ENCODE measurements at regions not wholly inside any gene's neighbourhood (a gene's known extent, or its start where the extent isn't known, plus 50 kb on each side); places are given as distances from the start of the nearest gene placed in this dataset.

DNA sequence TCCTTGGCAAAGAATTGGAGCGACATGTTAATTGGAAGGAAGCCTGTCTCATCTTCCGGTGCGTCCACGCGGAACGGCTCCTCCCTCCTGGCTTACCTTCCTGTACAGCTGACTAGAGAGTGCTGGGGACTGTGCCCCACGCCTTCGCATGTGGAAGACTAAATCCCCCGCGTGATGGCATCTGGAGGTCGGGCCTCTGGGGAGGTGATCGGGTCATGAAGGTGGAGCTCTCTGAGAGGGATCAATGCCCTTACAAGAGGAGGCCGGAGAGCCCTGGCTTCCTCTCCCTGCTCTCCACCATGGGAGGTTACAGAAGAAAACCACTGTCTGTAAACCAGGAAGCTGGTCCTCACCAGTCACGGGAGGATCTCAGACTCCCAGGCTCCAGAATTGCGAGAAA, 104.1 kb upstream of the OTOS start:
- POLR2A ChIA-PET: interaction anchor here (0.6 to 1.2 kb wide), 3 partner anchors 11 to 130 kb away, joined by 3 to 4 read pairs (median 3); no protein-coding TSS in a partner anchor
- H3K9me3 Mint-ChIP-seq (ENCODE audit: unreplicated experiment): peaks cover under 1% of the 10 kb centered on the region
- H3K27me3 Mint-ChIP-seq (ENCODE audit: insufficient read depth, unreplicated experiment): peaks cover 7% of the 10 kb centered on the region
- intact Hi-C loops (cut with micrococcal nuclease): no loop called here
- no peaks in the 10 kb centered on the region for H3K4me1 Mint-ChIP-seq (ENCODE audit: insufficient read depth, unreplicated experiment)
- no peak overlapping the region for H3K27ac Mint-ChIP-seq (ENCODE audit: low read depth, unreplicated experiment)
- CTCF ChIA-PET: interaction anchor here (0.7 kb wide), 1 partner anchor 190 kb away, joined by 4 read pairs; no protein-coding TSS in a partner anchor
- no peaks in the 10 kb centered on the region for H3K36me3 Mint-ChIP-seq (ENCODE audit: insufficient read depth, unreplicated experiment)
- DNase-seq (ENCODE audit: unreplicated experiment): no peak
- BruUV-seq (replicated peaks): no TSS peak
- no peak for TF ChIP-seq CTCF (IDR thresholded peaks at IDR 0.05; ENCODE audit: unreplicated experiment)
- H3K4me3 Mint-ChIP-seq (ENCODE audit: unreplicated experiment): no peak overlapping the region

GRCh38 chr2:240245184-240245583, 104.7 kb upstream of the OTOS start:
- Mint-ChIP-seq H3K4me1 (ENCODE audit: insufficient read depth, unreplicated experiment) (no peaks in the 10 kb centered on the region), H3K4me3 (ENCODE audit: unreplicated experiment) (no peak overlapping the region), H3K9me3 (ENCODE audit: unreplicated experiment) (no peaks in the 10 kb centered on the region), H3K36me3 (ENCODE audit: insufficient read depth, unreplicated experiment) (no peaks in the 10 kb centered on the region), H3K27me3 (ENCODE audit: insufficient read depth, unreplicated experiment) (peaks cover under 1% of the 10 kb centered on the region), H3K27ac (ENCODE audit: low read depth, unreplicated experiment) (no peak overlapping the region)
- TF ChIP-seq CTCF (IDR thresholded peaks at IDR 0.05; ENCODE audit: unreplicated experiment): no peak
- no TSS peak for BruUV-seq (replicated peaks)
- intact Hi-C loops (cut with micrococcal nuclease): no loop called here
- ChIA-PET CTCF (interaction anchor here (0.7 kb wide), 1 partner anchor 189 kb away, joined by 4 read pairs; no protein-coding TSS in a partner anchor), POLR2A (interaction anchor here (0.6 to 1.2 kb wide), 3 partner anchors 11 to 130 kb away, joined by 3 to 4 read pairs (median 3); no protein-coding TSS in a partner anchor)
- no peak for DNase-seq (ENCODE audit: unreplicated experiment)

DNA sequence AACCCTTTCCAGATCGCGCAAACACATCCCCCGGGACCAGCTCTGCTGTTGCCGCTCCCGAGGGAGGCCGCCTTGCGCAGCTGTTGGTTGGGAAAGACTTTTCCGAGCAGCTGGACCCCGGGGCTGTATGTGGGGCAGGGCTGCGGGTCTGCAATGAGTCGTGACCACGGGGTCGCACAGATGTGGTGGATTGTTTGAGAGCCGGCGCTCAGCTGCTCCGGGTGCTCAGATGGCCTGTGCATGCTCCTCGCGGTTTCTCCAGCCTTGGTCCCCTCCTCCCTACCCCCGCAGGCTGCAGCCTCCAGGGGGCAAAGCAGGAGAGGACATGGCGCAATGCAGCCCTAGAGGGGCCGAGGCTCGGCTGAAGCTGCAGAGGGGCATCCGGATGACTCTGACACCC, 105.2 kb upstream of the OTOS start:
- no peak overlapping the region for H3K4me3 Mint-ChIP-seq (ENCODE audit: unreplicated experiment)
- BruUV-seq (replicated peaks): no TSS peak
- intact Hi-C loops (cut with micrococcal nuclease): no loop called here
- ChIA-PET POLR2A (interaction anchor here (1.2 kb wide), 1 partner anchor 10 kb away, joined by 4 read pairs; no protein-coding TSS in a partner anchor), CTCF (no interaction called here)
- no peak for TF ChIP-seq CTCF (IDR thresholded peaks at IDR 0.05; ENCODE audit: unreplicated experiment)
- no peaks in the 10 kb centered on the region for H3K27me3 Mint-ChIP-seq (ENCODE audit: insufficient read depth, unreplicated experiment)
- no peak for DNase-seq (ENCODE audit: unreplicated experiment)
- no peaks in the 10 kb centered on the region for H3K4me1 Mint-ChIP-seq (ENCODE audit: insufficient read depth, unreplicated experiment)
- H3K27ac Mint-ChIP-seq (ENCODE audit: low read depth, unreplicated experiment): no peak overlapping the region
- no peaks in the 10 kb centered on the region for H3K36me3 Mint-ChIP-seq (ENCODE audit: insufficient read depth, unreplicated experiment)
- no peaks in the 10 kb centered on the region for H3K9me3 Mint-ChIP-seq (ENCODE audit: unreplicated experiment)

DNA sequence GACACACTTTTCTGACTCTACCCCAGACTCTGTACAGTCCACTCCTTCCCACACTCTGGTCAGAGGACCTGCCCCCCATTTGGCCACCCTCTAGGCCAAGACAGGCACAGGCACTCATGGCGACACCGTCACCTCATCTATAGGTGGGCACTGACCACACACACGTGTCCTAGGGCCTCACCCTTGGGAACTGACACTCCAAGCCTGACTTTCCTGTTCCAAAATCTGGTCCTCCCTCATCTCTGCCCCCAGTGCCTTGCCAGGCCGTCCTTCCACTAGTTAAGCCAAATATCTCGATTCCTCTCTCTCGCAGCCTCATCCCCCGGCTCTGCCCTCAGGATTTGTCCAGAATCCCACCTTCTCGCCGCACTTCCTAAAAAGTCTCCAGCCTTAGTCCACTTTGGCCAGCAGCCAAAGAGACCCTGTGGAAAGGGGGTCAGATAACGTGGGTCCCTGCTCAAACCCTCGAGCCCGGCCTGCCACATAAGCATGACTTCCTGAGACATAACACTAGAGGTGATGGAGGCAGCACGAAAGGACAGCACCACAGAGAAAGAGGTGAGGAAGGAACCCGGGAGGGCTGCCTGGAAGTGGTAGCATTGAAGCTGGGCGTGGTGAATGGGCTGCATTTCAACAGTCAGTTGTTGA, 105.8 kb upstream of the OTOS start:
- Mint-ChIP-seq H3K27ac (ENCODE audit: low read depth, unreplicated experiment) (no peak overlapping the region), H3K36me3 (ENCODE audit: insufficient read depth, unreplicated experiment) (no peaks in the 10 kb centered on the region), H3K4me3 (ENCODE audit: unreplicated experiment) (no peak overlapping the region), H3K4me1 (ENCODE audit: insufficient read depth, unreplicated experiment) (no peaks in the 10 kb centered on the region), H3K27me3 (ENCODE audit: insufficient read depth, unreplicated experiment) (no peaks in the 10 kb centered on the region), H3K9me3 (ENCODE audit: unreplicated experiment) (no peaks in the 10 kb centered on the region)
- POLR2A ChIA-PET: no interaction called here
- CTCF ChIA-PET: no interaction called here
- no TSS peak for BruUV-seq (replicated peaks)
- intact Hi-C loops (cut with micrococcal nuclease): no loop called here
- no peak for DNase-seq (ENCODE audit: unreplicated experiment)
- no peak for TF ChIP-seq CTCF (IDR thresholded peaks at IDR 0.05; ENCODE audit: unreplicated experiment)
